Stomach (tissue), 4 donors: ENCODE measurements at regions not wholly inside any gene's neighbourhood (a gene's known extent, or its start where the extent isn't known, plus 50 kb on each side); places are given as distances from the start of the nearest gene placed in this dataset.

ENCODE experiments used
- EP300 ChIP-seq: sonication (generic); formaldehyde crosslinking; IDR thresholded peaks from one replicate; pipeline ENCODE4 v1.6.1; 2017; ENCODE audit warnings: antibody characterized with exemption
- TF ChIP-seq, protein P1 (sequence below), 7 experiments: fragments of 450-650 bp in 4 of 7; fragments of 200-600 bp in 3 of 7; sonication (generic) in 3 of 7; IDR thresholded peaks; one replicate each; pipeline ENCODE4 v1.5.1; 2016 to 2019; ENCODE audit warnings: antibody characterized with exemption in 7 of 7, control low read depth in 2 of 7, mild to moderate bottlenecking in 1 of 7

DNA sequence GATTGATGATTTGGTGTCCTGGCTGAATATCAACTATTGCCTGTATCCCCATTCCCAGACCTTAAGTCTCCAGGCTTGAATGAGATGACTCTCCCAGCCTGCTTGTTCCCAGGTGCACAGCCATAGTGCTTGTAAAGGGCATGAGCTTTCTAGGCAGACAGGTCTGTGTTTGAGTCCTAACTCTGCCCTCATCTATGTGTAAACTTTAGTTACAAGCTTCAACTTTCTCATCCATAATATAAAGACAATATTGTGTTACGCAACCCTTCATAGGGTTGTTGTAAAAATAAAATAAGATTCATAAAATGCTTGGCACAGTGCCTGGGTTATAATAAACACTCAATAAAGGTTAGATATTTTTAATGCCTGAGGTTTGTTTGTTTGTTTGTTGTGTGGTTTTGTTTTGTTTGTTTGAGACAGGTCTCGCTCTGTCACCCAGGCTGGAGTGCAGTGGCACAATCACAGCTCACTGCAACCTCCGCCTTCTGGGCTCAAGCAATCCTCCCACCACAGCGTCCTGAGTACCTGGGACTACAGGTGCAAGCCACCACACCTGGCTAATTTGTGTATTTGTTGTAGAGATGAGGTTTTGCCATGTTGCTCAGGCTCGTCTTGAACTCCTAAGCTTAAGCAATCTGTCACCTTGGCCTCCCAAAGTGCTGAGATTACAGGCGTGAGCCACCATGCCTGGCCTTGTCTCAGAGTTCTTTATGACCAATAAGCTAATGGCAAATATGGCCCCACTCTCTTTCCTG lies 89.4 kb upstream of the MAPRE2 start:
- no peak for TF ChIP-seq EP300
- TF ChIP-seq, protein P1, sequence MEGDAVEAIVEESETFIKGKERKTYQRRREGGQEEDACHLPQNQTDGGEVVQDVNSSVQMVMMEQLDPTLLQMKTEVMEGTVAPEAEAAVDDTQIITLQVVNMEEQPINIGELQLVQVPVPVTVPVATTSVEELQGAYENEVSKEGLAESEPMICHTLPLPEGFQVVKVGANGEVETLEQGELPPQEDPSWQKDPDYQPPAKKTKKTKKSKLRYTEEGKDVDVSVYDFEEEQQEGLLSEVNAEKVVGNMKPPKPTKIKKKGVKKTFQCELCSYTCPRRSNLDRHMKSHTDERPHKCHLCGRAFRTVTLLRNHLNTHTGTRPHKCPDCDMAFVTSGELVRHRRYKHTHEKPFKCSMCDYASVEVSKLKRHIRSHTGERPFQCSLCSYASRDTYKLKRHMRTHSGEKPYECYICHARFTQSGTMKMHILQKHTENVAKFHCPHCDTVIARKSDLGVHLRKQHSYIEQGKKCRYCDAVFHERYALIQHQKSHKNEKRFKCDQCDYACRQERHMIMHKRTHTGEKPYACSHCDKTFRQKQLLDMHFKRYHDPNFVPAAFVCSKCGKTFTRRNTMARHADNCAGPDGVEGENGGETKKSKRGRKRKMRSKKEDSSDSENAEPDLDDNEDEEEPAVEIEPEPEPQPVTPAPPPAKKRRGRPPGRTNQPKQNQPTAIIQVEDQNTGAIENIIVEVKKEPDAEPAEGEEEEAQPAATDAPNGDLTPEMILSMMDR (IDR thresholded peaks at IDR 0.05) = no peak
